GM20431 (cell line): ENCODE measurements at regions not wholly inside any gene's neighbourhood (a gene's known extent, or its start where the extent isn't known, plus 50 kb on each side); places are given as distances from the start of the nearest gene placed in this dataset.

Experiments
- in situ Hi-C: fragments of 300-500 bp; cut with MseI, MboI; formaldehyde crosslinking; loops from one replicate; pipeline ENCODE4 v1.15.0; 2020; ENCODE audit warnings: low sequenced_read_pairs; ENCODE audit not compliant: unreplicated experiment

- in situ Hi-C loops: no loop called here
These were observed 55.6 kb upstream of the TEX51 start for GRCh38 chr2:126843081-126843480.

- in situ Hi-C loops: no loop called here
These were observed 52.4 kb upstream of the TEX51 start for GRCh38 chr2:126846241-126846640.
